HG03469 (cell line): ENCODE measurements at regions not wholly inside any gene's neighbourhood (a gene's known extent, or its start where the extent isn't known, plus 50 kb on each side); places are given as distances from the start of the nearest gene placed in this dataset.

Source experiments
- ATAC-seq: cut with Tn5 transposase; IDR thresholded peaks from one replicate; pipeline ENCODE4 v1.9.1; 2021; ENCODE audit warnings: mild to moderate bottlenecking, moderate library complexity, moderate number of reproducible peaks; ENCODE audit not compliant: unreplicated experiment

GRCh38 chr5:142386137-142387023 lies 61.6 kb upstream of the SPRY4 start:
- ATAC-seq, result no peak

GRCh38 chr5:142385194-142385593 lies 60.4 kb upstream of the SPRY4 start:
- ATAC-seq, result no peak

GRCh38 chr5:142384014-142384413 lies 59.2 kb upstream of the SPRY4 start:
- no peak for ATAC-seq

GRCh38 chr5:142382186-142382585 lies 57.4 kb upstream of the SPRY4 start:
- no peak for ATAC-seq

GRCh38 chr5:142378737-142379634 lies 54.2 kb upstream of the SPRY4 start:
- no peak for ATAC-seq

- no peak for ATAC-seq
Observed at GRCh38 chr5:142375944-142376411, 51.2 kb upstream of the SPRY4 start.
